KMS-11 (cell line): ENCODE measurements at regions not wholly inside any gene's neighbourhood (a gene's known extent, or its start where the extent isn't known, plus 50 kb on each side); places are given as distances from the start of the nearest gene placed in this dataset.

Experiments
- H2AFZ ChIP-seq: fragments of 200-600 bp; sonication (generic); 2 replicates; pipeline ENCODE4 v1.6.1; 2016; ENCODE audit warnings: antibody characterized with exemption, mixed run types, low read depth
- H3K27ac ChIP-seq: fragments of 200-600 bp; sonication (generic); 2 replicates; pipeline ENCODE4 v1.6.1; 2016; ENCODE audit warnings: mild to moderate bottlenecking, mixed run types
- H3K27me3 ChIP-seq: fragments of 200-600 bp; sonication (generic); 2 replicates; pipeline ENCODE4 v1.6.1; 2017; ENCODE audit warnings: mild to moderate bottlenecking, low read depth, mixed run types, moderate library complexity; ENCODE audit not compliant: insufficient read depth
- H3K36me3 ChIP-seq: fragments of 200-600 bp; sonication (generic); 2 replicates; pipeline ENCODE4 v1.6.1; 2017; ENCODE audit warnings: mild to moderate bottlenecking, mixed run types; ENCODE audit not compliant: insufficient read depth
- H3K4me1 ChIP-seq: fragments of 200-600 bp; sonication (generic); 2 replicates; pipeline ENCODE4 v1.6.1; 2016; ENCODE audit warnings: mild to moderate bottlenecking, low read depth, mixed run types; ENCODE audit not compliant: poor library complexity, severe bottlenecking
- H3K4me2 ChIP-seq: fragments of 200-600 bp; sonication (generic); 2 replicates; pipeline ENCODE4 v1.7.0; 2016; ENCODE audit warnings: mild to moderate bottlenecking, mixed run types
- H3K4me3 ChIP-seq: fragments of 200-600 bp; sonication (generic); IDR thresholded peaks from 2 replicates; pipeline ENCODE4 v1.6.1; 2017; ENCODE audit warnings: low read depth, low read length, mixed read lengths; ENCODE audit not compliant: insufficient read depth
- H3K79me2 ChIP-seq: fragments of 200-600 bp; sonication (generic); 2 replicates; pipeline ENCODE4 v1.6.1; 2016; ENCODE audit warnings: low read depth, mixed run types; ENCODE audit not compliant: insufficient read depth
- H3K9ac ChIP-seq: fragments of 200-600 bp; sonication (generic); 2 replicates; pipeline ENCODE4 v1.6.1; 2016; ENCODE audit warnings: mild to moderate bottlenecking, mixed run types
- H4K20me1 ChIP-seq: fragments of 200-600 bp; sonication (generic); 2 replicates; pipeline ENCODE4 v1.6.1; 2016; ENCODE audit warnings: mild to moderate bottlenecking, mixed run types; ENCODE audit not compliant: insufficient read depth
- TF ChIP-seq, protein P1 (sequence below): fragments of 200-600 bp; sonication (generic); conservative IDR thresholded peaks from 2 replicates; pipeline ENCODE4 v1.6.1; 2017; ENCODE audit warnings: low read depth, mild to moderate bottlenecking, antibody characterized with exemption, low read length, moderate library complexity, mixed read lengths

DNA sequence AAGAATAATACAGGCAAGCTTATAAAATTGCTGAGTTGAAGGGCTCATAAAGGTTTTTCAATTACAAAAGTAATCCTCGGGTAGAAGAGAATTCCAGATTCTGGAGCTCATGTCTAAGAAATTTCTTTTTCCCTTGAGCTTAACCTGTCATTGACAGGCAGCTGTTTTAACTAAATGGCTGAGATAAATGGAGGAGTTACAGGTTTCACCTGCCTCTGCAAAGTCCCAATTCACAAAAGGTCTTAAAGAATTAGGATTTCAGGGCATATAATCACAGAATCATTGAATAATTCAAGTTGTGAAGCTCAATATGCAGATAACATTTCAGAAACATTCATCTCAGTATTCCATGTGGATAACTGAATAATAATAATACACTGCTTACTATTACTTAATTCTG, 660.1 kb upstream of the NRSN1 start:
- TF ChIP-seq, protein P1, sequence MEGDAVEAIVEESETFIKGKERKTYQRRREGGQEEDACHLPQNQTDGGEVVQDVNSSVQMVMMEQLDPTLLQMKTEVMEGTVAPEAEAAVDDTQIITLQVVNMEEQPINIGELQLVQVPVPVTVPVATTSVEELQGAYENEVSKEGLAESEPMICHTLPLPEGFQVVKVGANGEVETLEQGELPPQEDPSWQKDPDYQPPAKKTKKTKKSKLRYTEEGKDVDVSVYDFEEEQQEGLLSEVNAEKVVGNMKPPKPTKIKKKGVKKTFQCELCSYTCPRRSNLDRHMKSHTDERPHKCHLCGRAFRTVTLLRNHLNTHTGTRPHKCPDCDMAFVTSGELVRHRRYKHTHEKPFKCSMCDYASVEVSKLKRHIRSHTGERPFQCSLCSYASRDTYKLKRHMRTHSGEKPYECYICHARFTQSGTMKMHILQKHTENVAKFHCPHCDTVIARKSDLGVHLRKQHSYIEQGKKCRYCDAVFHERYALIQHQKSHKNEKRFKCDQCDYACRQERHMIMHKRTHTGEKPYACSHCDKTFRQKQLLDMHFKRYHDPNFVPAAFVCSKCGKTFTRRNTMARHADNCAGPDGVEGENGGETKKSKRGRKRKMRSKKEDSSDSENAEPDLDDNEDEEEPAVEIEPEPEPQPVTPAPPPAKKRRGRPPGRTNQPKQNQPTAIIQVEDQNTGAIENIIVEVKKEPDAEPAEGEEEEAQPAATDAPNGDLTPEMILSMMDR = no peak
- no peak overlapping the region for H3K9ac ChIP-seq
- H3K36me3 ChIP-seq = no peaks in the 10 kb centered on the region

DNA sequence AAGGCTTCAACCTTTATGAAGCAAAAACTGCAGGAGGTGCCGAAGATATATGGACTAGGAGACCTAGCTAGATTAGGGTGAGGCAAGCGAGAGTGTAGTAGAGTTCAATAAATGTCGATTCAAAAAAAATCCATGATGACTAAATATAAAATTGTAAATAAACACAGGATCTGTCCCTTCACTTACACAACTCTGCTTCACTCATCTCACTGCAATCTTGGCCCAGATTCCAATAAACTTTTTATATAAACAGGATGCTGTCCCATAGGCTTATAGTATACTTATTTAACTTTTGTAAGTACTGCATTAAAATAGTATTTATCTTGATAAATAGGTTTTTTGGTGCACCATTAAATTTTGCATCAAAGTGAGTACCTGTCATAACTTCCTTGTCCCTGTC, 648.4 kb upstream of the NRSN1 start:
- H3K36me3 ChIP-seq = no peaks in the 10 kb centered on the region
- no peaks in the 10 kb centered on the region for H3K79me2 ChIP-seq
- no peak overlapping the region for H3K9ac ChIP-seq
- no peak overlapping the region for H3K4me3 ChIP-seq
- H3K27me3 ChIP-seq = no peaks in the 10 kb centered on the region
- H4K20me1 ChIP-seq = no peaks in the 10 kb centered on the region
- H2AFZ ChIP-seq = no peak overlapping the region
- no peak overlapping the region for H3K4me2 ChIP-seq
- H3K27ac ChIP-seq = no peak overlapping the region
- TF ChIP-seq, protein P1 = no peak
- H3K4me1 ChIP-seq = no peaks in the 10 kb centered on the region

More for the DNA sequence above, 660.1 kb upstream of the NRSN1 start:
- H2AFZ ChIP-seq = no peak overlapping the region
- H3K4me2 ChIP-seq = no peak overlapping the region
- no peaks in the 10 kb centered on the region for H3K27me3 ChIP-seq
- no peaks in the 10 kb centered on the region for H3K4me1 ChIP-seq
- no peaks in the 10 kb centered on the region for H4K20me1 ChIP-seq
- no peak overlapping the region for H3K27ac ChIP-seq
- no peaks in the 10 kb centered on the region for H3K79me2 ChIP-seq
- no peak overlapping the region for H3K4me3 ChIP-seq

DNA sequence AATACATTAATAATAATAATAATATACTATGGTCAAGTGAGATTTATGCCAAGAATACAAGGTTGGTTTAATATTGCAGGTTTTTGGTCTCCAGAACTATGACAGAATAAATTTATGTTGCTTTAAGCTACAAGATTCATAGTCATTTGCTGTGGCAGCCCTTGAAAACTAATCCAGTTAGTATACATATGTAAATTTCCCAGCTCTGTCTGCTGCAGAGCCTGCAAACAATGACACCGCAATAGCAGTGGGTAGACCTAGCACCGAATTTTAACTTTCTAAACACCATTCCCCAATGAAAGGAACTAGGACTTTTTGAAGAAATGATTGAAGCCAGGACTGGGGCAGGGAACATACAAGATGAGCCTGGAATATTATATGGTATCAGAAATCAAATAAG, 647.7 kb upstream of the NRSN1 start:
- H3K27me3 ChIP-seq = no peaks in the 10 kb centered on the region
- H2AFZ ChIP-seq = no peak overlapping the region
- H3K4me2 ChIP-seq = no peak overlapping the region
- H3K9ac ChIP-seq = no peak overlapping the region
- no peak overlapping the region for H3K27ac ChIP-seq
- no peaks in the 10 kb centered on the region for H3K36me3 ChIP-seq
- TF ChIP-seq, protein P1 = no peak
- no peaks in the 10 kb centered on the region for H4K20me1 ChIP-seq
- H3K79me2 ChIP-seq = no peaks in the 10 kb centered on the region
- H3K4me1 ChIP-seq = no peaks in the 10 kb centered on the region
- H3K4me3 ChIP-seq = no peak overlapping the region

DNA sequence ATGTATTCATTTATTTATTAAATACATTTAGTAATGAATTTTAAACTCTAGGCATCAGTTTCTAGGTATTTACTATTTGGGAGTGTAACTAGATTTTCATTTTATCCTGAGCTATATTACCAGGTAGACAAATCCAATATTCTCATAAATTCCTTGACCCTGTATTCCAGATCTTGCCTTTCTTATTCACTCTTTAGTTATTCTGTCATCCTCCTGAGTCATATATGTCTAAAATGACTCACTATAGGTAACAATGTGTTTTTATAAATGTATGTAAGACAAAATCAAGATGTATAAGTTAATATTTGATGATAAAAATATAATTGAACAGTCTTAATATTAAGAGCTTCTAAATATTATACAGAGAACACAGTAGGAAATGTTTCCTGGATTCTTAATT, 642.1 kb upstream of the NRSN1 start:
- Histone ChIP-seq H3K27ac (no peak overlapping the region), H3K4me2 (no peak overlapping the region), H2AFZ (no peak overlapping the region), H3K9ac (no peak overlapping the region), H3K4me3 (no peak overlapping the region), H4K20me1 (no peaks in the 10 kb centered on the region), H3K4me1 (no peaks in the 10 kb centered on the region), H3K27me3 (no peaks in the 10 kb centered on the region), H3K36me3 (no peaks in the 10 kb centered on the region), H3K79me2 (no peaks in the 10 kb centered on the region)
- TF ChIP-seq, protein P1 = no peak

DNA sequence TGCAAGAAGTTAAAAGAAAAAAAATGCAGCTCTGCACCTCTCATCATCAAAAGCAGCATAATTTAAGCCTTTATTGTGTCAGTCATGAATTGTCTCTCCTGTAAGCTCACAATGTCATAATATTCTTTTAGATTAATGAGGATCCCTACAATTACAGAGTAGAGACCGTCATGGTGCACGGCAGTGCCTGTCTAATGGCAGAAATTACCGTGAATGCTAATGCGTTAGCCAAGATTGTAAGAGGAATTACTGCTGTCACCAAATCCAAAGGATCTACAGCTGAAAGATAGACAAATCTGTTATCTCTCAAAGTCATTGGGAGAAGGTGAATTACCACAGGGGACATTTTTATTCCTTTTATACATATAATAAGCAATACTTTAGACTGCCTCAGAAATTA, 631.6 kb upstream of the NRSN1 start:
- Histone ChIP-seq H3K36me3 (no peaks in the 10 kb centered on the region), H4K20me1 (no peaks in the 10 kb centered on the region), H3K4me3 (no peak overlapping the region), H3K4me1 (no peaks in the 10 kb centered on the region), H3K79me2 (no peaks in the 10 kb centered on the region), H3K27ac (no peak overlapping the region), H3K27me3 (no peaks in the 10 kb centered on the region), H2AFZ (no peak overlapping the region), H3K4me2 (no peak overlapping the region), H3K9ac (no peak overlapping the region)
- TF ChIP-seq, protein P1 = no peak
